ENCODE measurements at regions not wholly inside any gene's neighbourhood (a gene's known extent, or its start where the extent isn't known, plus 50 kb on each side); places are given as distances from the start of the nearest gene placed in this dataset.

- intact Hi-C loops (cut with micrococcal nuclease; ENCODE audit: unreplicated experiment): no loop called here
- no peaks in the 10 kb centered on the region for H3K9me2 ChIP-seq (ENCODE audit: insufficient read depth)
- H3F3A ChIP-seq (ENCODE audit: insufficient read depth, low read depth): 0 out of 2 replicates have a peak, but pooled peaks cover 4% of the 10 kb centered on the region
- H4K20me1 ChIP-seq (ENCODE audit: insufficient read depth): no peaks in the 10 kb centered on the region
- H3K27ac ChIP-seq: 0 out of 2 replicates have a peak overlapping the region, but pooled peaks have one; percentile 7
- no TSS peak for BruUV-seq (replicated peaks)
- no peaks in the 10 kb centered on the region for H3K79me2 ChIP-seq (ENCODE audit: low read depth)
- H3K4me1 ChIP-seq (replicated peaks; ENCODE audit: insufficient read depth): peaks cover 16% of the 10 kb centered on the region
- no peaks in the 10 kb centered on the region for H3K36me3 ChIP-seq (ENCODE audit: low read depth)
- DNase-seq: peak; percentile 3 to 41
- no peaks in the 10 kb centered on the region; the same call in 1 of the 2 replicates for H3K9me3 ChIP-seq (ENCODE audit: insufficient read depth, low read depth)
- ChIA-PET CTCF (interaction anchor here (0.7 kb wide), 1 partner anchor 29 kb away, joined by 3 read pairs; no protein-coding TSS in a partner anchor), POLR2A (ENCODE audit: unreplicated experiment) (no interaction called here)
- H3K4me2 ChIP-seq: peak overlapping the region; percentile 35
- no peak for TF ChIP-seq CTCF (conservative IDR thresholded peaks at IDR 0.05)
- TF ChIP-seq EZH2 (IDR thresholded peaks at IDR 0.05; ENCODE audit: low read depth): no peak
- H3K4me3 ChIP-seq: no peak overlapping the region
- no peaks in the 10 kb centered on the region for H3K27me3 ChIP-seq (ENCODE audit: insufficient read depth, low read depth)
- H2AFZ ChIP-seq: peak overlapping the region; percentile 59; the same call in 1 of the 2 replicates
Observed at GRCh38 chr5:54821445-54822323, 163.7 kb downstream of the ESM1 start.

- no peak overlapping the region for H3K27ac ChIP-seq
- H3K27me3 ChIP-seq (ENCODE audit: insufficient read depth, low read depth): no peaks in the 10 kb centered on the region
- no peaks in the 10 kb centered on the region for H3K79me2 ChIP-seq (ENCODE audit: low read depth)
- H3K9me3 ChIP-seq (ENCODE audit: insufficient read depth, low read depth): no peaks in the 10 kb centered on the region; the same call in 1 of the 2 replicates
- no peaks in the 10 kb centered on the region for H3K36me3 ChIP-seq (ENCODE audit: low read depth)
- no peaks in the 10 kb centered on the region for H3K9me2 ChIP-seq (ENCODE audit: insufficient read depth)
- H3F3A ChIP-seq (ENCODE audit: insufficient read depth, low read depth): 0 out of 2 replicates have a peak, but pooled peaks cover 4% of the 10 kb centered on the region
- CTCF ChIA-PET: no interaction called here
- H4K20me1 ChIP-seq (ENCODE audit: insufficient read depth): no peaks in the 10 kb centered on the region
- no peak for DNase-seq
- TF ChIP-seq CTCF (conservative IDR thresholded peaks at IDR 0.05): no peak
- TF ChIP-seq EZH2 (IDR thresholded peaks at IDR 0.05; ENCODE audit: low read depth): no peak
- intact Hi-C loops (cut with micrococcal nuclease; ENCODE audit: unreplicated experiment): no loop called here
- no peak overlapping the region for H3K4me3 ChIP-seq
- H3K4me2 ChIP-seq: no peak overlapping the region
- no peak overlapping the region for H2AFZ ChIP-seq
- peaks cover 16% of the 10 kb centered on the region for H3K4me1 ChIP-seq (replicated peaks; ENCODE audit: insufficient read depth)
- POLR2A ChIA-PET (ENCODE audit: unreplicated experiment): interaction anchor here (0.6 kb wide), 1 partner anchor 13 kb away, joined by 3 read pairs; no protein-coding TSS in a partner anchor
- BruUV-seq (replicated peaks): no TSS peak
Observed at GRCh38 chr5:54820346-54821134, 164.9 kb downstream of the ESM1 start.

GRCh38 chr5:54807421-54807820 is 178.0 kb downstream of the ESM1 start:
- TF ChIP-seq EZH2 (IDR thresholded peaks at IDR 0.05; ENCODE audit: low read depth) (no peak), CTCF (conservative IDR thresholded peaks at IDR 0.05) (no peak)
- Histone ChIP-seq H3K27ac (peak overlapping the region; percentile 62), H3K36me3 (ENCODE audit: low read depth) (no peaks in the 10 kb centered on the region), H3K9me2 (ENCODE audit: insufficient read depth) (no peaks in the 10 kb centered on the region), H3K4me1 (replicated peaks; ENCODE audit: insufficient read depth) (peaks cover 11% of the 10 kb centered on the region), H3K27me3 (ENCODE audit: insufficient read depth, low read depth) (no peaks in the 10 kb centered on the region), H3K9me3 (ENCODE audit: insufficient read depth, low read depth) (peaks cover 8% of the 10 kb centered on the region; the same call in 1 of the 2 replicates), H3K4me2 (no peak overlapping the region), H3K4me3 (no peak overlapping the region), H2AFZ (no peak overlapping the region), H3K79me2 (ENCODE audit: low read depth) (no peaks in the 10 kb centered on the region), H3F3A (ENCODE audit: insufficient read depth, low read depth) (peaks cover 4% of the 10 kb centered on the region; the same call in 1 of the 2 replicates), H4K20me1 (ENCODE audit: insufficient read depth) (no peaks in the 10 kb centered on the region)
- intact Hi-C loops (cut with micrococcal nuclease; ENCODE audit: unreplicated experiment): no loop called here
- DNase-seq: peak in 1 of 2 experiments; percentile 87
- ChIA-PET CTCF (no interaction called here), POLR2A (ENCODE audit: unreplicated experiment) (interaction anchor here (0.7 kb wide), 1 partner anchor 27 kb away, joined by 3 read pairs; no protein-coding TSS in a partner anchor)
- no TSS peak for BruUV-seq (replicated peaks)

Measured in PC-9 (cell line).